Activated CD4-positive, alpha-beta T cell treated with anti-CD3 and anti-CD28 coated beads, Interleukin-2, amount 10 ng/mL, durations not matched to agents 7 days and 5 days (primary cell): ENCODE measurements at regions not wholly inside any gene's neighbourhood (a gene's known extent, or its start where the extent isn't known, plus 50 kb on each side); places are given as distances from the start of the nearest gene placed in this dataset.
"Not testable (repeated sequence)": the region's sequence is repeated elsewhere in the genome, so short reads cannot be mapped to it uniquely, and the experiment has no call there.

Source experiments
- CTCF ChIA-PET: fragments of 350-600 bp; sonication (Branson Sonifier 250); formaldehyde crosslinking; loops from one replicate; lab custom pipeline; 2021; ENCODE audit warnings: antibody characterized with exemption; lab: Charles Lee
- POLR2A ChIA-PET: fragments of 350-600 bp; sonication (Branson Sonifier 250); formaldehyde crosslinking; loops from one replicate; lab custom pipeline; 2021; ENCODE audit warnings: antibody characterized with exemption; lab: Charles Lee
- DNase-seq: peaks from one replicate; pipeline ENCODE4 v3.0.0-alpha.2; 2020
- H3K27ac Mint-ChIP-seq: one replicate; pipeline ENCODE4 v1.8.0; 2021; ENCODE audit warnings: mild to moderate bottlenecking, moderate library complexity, mixed read lengths
- H3K27me3 Mint-ChIP-seq: one replicate; pipeline ENCODE4 v1.8.0; 2021; ENCODE audit warnings: mixed read lengths
- H3K36me3 Mint-ChIP-seq: one replicate; pipeline ENCODE4 v1.8.0; 2021; ENCODE audit warnings: low read depth, mixed read lengths
- H3K4me1 Mint-ChIP-seq: one replicate; pipeline ENCODE4 v1.8.0; 2021; ENCODE audit warnings: mixed read lengths
- H3K4me3 Mint-ChIP-seq: one replicate; pipeline ENCODE4 v1.8.0; 2021; ENCODE audit warnings: mild to moderate bottlenecking, moderate library complexity, mixed read lengths
- H3K9me3 Mint-ChIP-seq: one replicate; pipeline ENCODE4 v1.8.0; 2021; ENCODE audit warnings: mixed read lengths

DNA sequence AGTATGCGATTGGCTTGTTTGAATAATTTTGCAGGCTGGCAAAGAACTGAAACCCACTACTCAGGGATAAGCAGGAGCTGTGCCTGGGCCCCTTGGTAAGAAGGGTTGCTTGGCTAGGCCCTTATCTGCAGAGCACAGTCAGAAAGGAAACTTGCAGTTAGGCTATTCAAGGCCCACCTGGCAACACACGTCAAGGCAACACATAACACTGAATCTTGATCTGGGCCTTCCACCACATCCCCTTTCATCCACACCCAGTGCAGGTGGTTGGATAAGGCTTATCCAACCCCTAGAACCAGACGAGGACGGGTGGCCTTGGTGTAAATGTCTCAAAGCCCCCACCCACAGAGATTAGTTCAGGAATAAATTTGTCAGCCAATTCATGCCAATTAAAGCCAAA lies 72.8 kb upstream of the NEIL3 start:
- ChIA-PET CTCF (no interaction called here), POLR2A (no interaction called here)
- Mint-ChIP-seq H3K27ac (no peak overlapping the region), H3K9me3 (peaks cover under 1% of the 10 kb centered on the region), H3K4me3 (no peak overlapping the region), H3K27me3 (no peaks in the 10 kb centered on the region), H3K4me1 (peaks cover 1% of the 10 kb centered on the region), H3K36me3 (no peaks in the 10 kb centered on the region)
- no peak for DNase-seq

GRCh38 chr4:177237291-177237690 lies 72.4 kb upstream of the NEIL3 start:
- Mint-ChIP-seq H3K36me3 (no peaks in the 10 kb centered on the region), H3K9me3 (peaks cover 2% of the 10 kb centered on the region), H3K4me1 (peaks cover 5% of the 10 kb centered on the region), H3K27me3 (no peaks in the 10 kb centered on the region), H3K4me3 (no peak overlapping the region), H3K27ac (no peak overlapping the region)
- POLR2A ChIA-PET, result no interaction called here
- no peak for DNase-seq
- CTCF ChIA-PET, result no interaction called here

GRCh38 chr4:177239477-177239876 lies 70.2 kb upstream of the NEIL3 start:
- no peak for DNase-seq
- Mint-ChIP-seq H3K4me1 (peaks cover 10% of the 10 kb centered on the region), H3K27ac (no peak overlapping the region), H3K9me3 (peaks cover 2% of the 10 kb centered on the region), H3K27me3 (no peaks in the 10 kb centered on the region), H3K36me3 (no peaks in the 10 kb centered on the region), H3K4me3 (no peak overlapping the region)
- POLR2A ChIA-PET, result no interaction called here
- CTCF ChIA-PET, result interaction anchor here (0.6 kb wide), 1 partner anchor 28 kb away, joined by 3 read pairs; no protein-coding TSS in a partner anchor

DNA sequence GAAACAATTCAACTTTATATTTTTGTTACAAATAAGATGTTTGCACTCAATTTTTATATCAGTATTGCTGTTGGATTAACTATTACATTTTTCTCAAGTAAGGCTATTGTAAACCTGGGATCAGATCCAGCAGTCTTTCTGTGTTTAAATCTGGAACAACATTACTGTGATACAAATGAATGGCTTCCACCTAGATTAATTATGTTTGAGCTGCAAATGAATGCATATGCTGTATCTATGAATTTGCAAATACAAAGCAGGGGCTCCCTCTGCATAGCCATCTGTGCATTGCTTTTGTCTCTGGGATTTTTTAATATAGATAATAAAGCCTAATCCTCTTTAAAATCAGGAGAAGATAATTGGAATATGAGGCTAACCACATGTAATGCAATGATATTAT lies 69.8 kb upstream of the NEIL3 start:
- Mint-ChIP-seq H3K27ac (no peak overlapping the region), H3K4me1 (peaks cover 10% of the 10 kb centered on the region), H3K36me3 (no peaks in the 10 kb centered on the region), H3K27me3 (no peaks in the 10 kb centered on the region), H3K4me3 (no peak overlapping the region), H3K9me3 (peaks cover 2% of the 10 kb centered on the region)
- CTCF ChIA-PET, result interaction anchor here (2.6 kb wide), 1 partner anchor 10 kb away, joined by 9 read pairs; no protein-coding TSS in a partner anchor
- no peak for DNase-seq
- POLR2A ChIA-PET, result no interaction called here

- H3K4me3 Mint-ChIP-seq, result no peak overlapping the region
- ChIA-PET CTCF (no interaction called here), POLR2A (no interaction called here)
- peaks cover 10% of the 10 kb centered on the region for H3K4me1 Mint-ChIP-seq
- no peaks in the 10 kb centered on the region for H3K27me3 Mint-ChIP-seq
- H3K27ac Mint-ChIP-seq, result peak overlapping the region; percentile 52
- H3K36me3 Mint-ChIP-seq, result no peaks in the 10 kb centered on the region
- peaks cover 2% of the 10 kb centered on the region for H3K9me3 Mint-ChIP-seq
- no peak for DNase-seq
Observed at GRCh38 chr4:177242651-177243286, 66.9 kb upstream of the NEIL3 start.

DNA sequence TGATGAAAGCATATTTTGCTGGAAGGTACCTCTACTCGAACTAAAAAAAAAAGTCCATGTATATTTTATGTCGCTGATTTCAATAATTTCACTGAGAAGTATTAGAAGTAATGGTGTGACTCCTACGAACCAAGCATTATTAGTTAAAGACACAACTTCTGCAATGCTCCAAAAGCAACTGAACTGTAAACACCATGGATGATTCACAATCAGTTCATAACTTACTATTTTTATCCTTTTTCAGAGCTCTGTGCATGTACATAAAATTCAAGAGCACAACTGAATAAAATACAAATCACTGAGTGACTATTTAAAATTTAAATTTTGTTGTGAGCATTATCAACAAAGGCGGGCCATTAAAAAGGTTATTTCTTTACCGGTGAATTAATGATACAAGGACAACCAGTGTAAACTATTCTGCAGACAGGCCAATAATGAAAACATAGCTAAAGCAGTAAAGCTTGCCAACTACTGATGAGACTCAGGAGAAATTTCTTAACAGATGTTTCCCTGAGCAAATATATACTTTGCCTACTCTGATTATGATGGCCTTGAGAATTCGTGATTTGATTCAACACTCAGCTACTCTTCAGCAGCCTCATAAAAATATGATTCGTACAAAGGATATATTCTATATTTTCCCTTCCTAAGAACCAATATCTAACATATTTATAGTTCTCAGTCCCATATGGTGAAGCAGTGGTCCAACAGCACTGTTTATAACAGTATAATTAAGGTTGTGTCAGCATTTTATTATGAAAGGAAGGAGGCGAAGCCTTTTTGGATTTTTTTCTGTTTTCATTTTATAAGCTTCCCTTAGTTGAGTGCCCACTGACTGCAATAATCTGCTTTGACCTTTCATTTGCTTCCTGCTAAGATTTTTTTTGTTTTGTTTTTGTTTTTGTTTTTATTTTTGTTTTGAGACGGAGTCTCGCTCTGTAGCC lies 62.8 kb upstream of the NEIL3 start:
- no peak overlapping the region for H3K4me3 Mint-ChIP-seq
- no peak overlapping the region for H3K27ac Mint-ChIP-seq
- H3K9me3 Mint-ChIP-seq, result peaks cover under 1% of the 10 kb centered on the region
- H3K27me3 Mint-ChIP-seq, result peaks cover 12% of the 10 kb centered on the region
- ChIA-PET CTCF (no interaction called here), POLR2A (no interaction called here)
- DNase-seq, result no peak
- no peaks in the 10 kb centered on the region for H3K36me3 Mint-ChIP-seq
- peaks cover 20% of the 10 kb centered on the region for H3K4me1 Mint-ChIP-seq

GRCh38 chr4:177250056-177250696 lies 59.5 kb upstream of the NEIL3 start:
- ChIA-PET POLR2A (no interaction called here), CTCF (interaction anchor here (0.6 to 2.7 kb wide), 18 partner anchors 9 to 351 kb away, joined by 3 to 12 read pairs (median 4); partner anchors contain the start of genes AGA and NEIL3)
- Mint-ChIP-seq H3K27ac (no peak overlapping the region), H3K4me1 (peaks cover 11% of the 10 kb centered on the region), H3K27me3 (peaks cover 12% of the 10 kb centered on the region), H3K36me3 (no peaks in the 10 kb centered on the region), H3K4me3 (no peak overlapping the region), H3K9me3 (no peaks in the 10 kb centered on the region)
- DNase-seq, result peak; percentile 72

- DNase-seq, result peak; percentile 31
- Mint-ChIP-seq H3K36me3 (no peaks in the 10 kb centered on the region), H3K9me3 (no peaks in the 10 kb centered on the region), H3K27ac (no peak overlapping the region), H3K27me3 (peaks cover 12% of the 10 kb centered on the region), H3K4me3 (no peak overlapping the region), H3K4me1 (peaks cover 11% of the 10 kb centered on the region)
- ChIA-PET CTCF (interaction anchor here (1.2 to 2.7 kb wide), 7 partner anchors 10 to 247 kb away, joined by 3 to 12 read pairs (median 4); no protein-coding TSS in a partner anchor), POLR2A (interaction anchor here (1.0 kb wide), 1 partner anchor 58 kb away, joined by 3 read pairs; the partner anchor contains the start of gene NEIL3)
Observed at GRCh38 chr4:177251237-177251636, 58.4 kb upstream of the NEIL3 start.

DNA sequence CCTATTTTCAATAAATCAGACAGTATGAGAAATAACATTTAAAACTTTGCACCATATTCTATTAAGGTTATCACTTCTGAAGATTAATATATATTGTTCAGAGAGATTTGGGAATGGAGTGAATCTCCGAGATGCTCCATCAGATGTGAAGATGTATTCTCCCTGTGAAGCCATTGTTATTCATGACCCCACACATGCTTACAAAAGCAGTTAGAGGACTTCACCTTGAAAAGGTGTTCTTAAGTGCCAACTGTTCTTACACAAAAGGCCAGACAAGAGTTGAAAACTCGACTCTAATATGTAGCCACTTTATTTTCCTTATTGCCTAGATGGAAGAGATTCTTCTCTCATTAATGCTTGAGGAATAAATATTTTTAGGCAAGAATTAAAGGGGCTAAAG lies 54.3 kb upstream of the NEIL3 start:
- Mint-ChIP-seq H3K27ac (no peak overlapping the region), H3K4me3 (no peak overlapping the region), H3K36me3 (no peaks in the 10 kb centered on the region), H3K9me3 (no peaks in the 10 kb centered on the region), H3K4me1 (peaks cover 6% of the 10 kb centered on the region), H3K27me3 (peaks cover 5% of the 10 kb centered on the region)
- DNase-seq, result no peak
- ChIA-PET CTCF (no interaction called here), POLR2A (no interaction called here)

GRCh38 chr4:177256950-177257349 lies 52.7 kb upstream of the NEIL3 start:
- Mint-ChIP-seq H3K36me3 (no peaks in the 10 kb centered on the region), H3K27ac (no peak overlapping the region), H3K27me3 (peaks cover 8% of the 10 kb centered on the region), H3K4me3 (no peak overlapping the region), H3K9me3 (no peaks in the 10 kb centered on the region), H3K4me1 (no peaks in the 10 kb centered on the region)
- DNase-seq, result no peak
- POLR2A ChIA-PET, result no interaction called here
- CTCF ChIA-PET, result interaction anchor here (0.7 kb wide), 1 partner anchor 10 kb away, joined by 3 read pairs; no protein-coding TSS in a partner anchor

GRCh38 chr4:177259466-177259865 lies 50.2 kb upstream of the NEIL3 start:
- POLR2A ChIA-PET, CTCF ChIA-PET, DNase-seq, H3K4me1 Mint-ChIP-seq, H3K27ac Mint-ChIP-seq, H3K4me3 Mint-ChIP-seq, H3K27me3 Mint-ChIP-seq, H3K36me3 Mint-ChIP-seq, H3K9me3 Mint-ChIP-seq: not testable (repeated sequence)
